ENCODE measurements at regions not wholly inside any gene's neighbourhood (a gene's known extent, or its start where the extent isn't known, plus 50 kb on each side); places are given as distances from the start of the nearest gene placed in this dataset.

- TF ChIP-seq CTCF (IDR thresholded peaks at IDR 0.05 in 4 of 5, conservative IDR thresholded peaks at IDR 0.05 in 1 of 5) (no peak), POLR2A (IDR thresholded peaks at IDR 0.05) (no peak)
Measured at GRCh38 chr5:123705741-123706140, 193.8 kb downstream of the CSNK1G3 start.

Data from gastrocnemius medialis (tissue), 4 donors.